T-cell (primary cell): ENCODE measurements at regions not wholly inside any gene's neighbourhood (a gene's known extent, or its start where the extent isn't known, plus 50 kb on each side); places are given as distances from the start of the nearest gene placed in this dataset.
"Not testable (repeated sequence)": the region's sequence is repeated elsewhere in the genome, so short reads cannot be mapped to it uniquely, and the experiment has no call there.

Source experiments
- ATAC-seq, 4 experiments: fragments of 200-7000 bp in 3 of 4; fragments of 150-1000 bp in 1 of 4; cut with Tn5 transposase; replicated peaks in 1 of 4; 1 replicate in 3 of 4; 2 replicates in 1 of 4; pipeline ENCODE4 v1.10.0; 2021; ENCODE audit warnings: moderate library complexity in 3 of 4, mild to moderate bottlenecking in 2 of 4, moderate number of reproducible peaks in 1 of 4
- CTCF ChIA-PET, 2 donors: fragments of 300-600 bp; sonication (Branson Sonifier 250); formaldehyde crosslinking; loops; one replicate each; lab custom pipeline; 2022; ENCODE audit warnings: antibody characterized with exemption in 2 of 2; lab: Charles Lee
- POLR2A ChIA-PET, 2 donors: fragments of 300-600 bp; sonication (Branson Sonifier 250); formaldehyde crosslinking; loops; one replicate each; lab custom pipeline; 2022; ENCODE audit warnings: antibody characterized with exemption in 2 of 2; lab: Charles Lee
- DNase-seq, 35 experiments: peaks; one replicate each; pipeline versions ENCODE4 v3.0.0 to v3.0.0-alpha.2; 2013 to 2023
- H3K27ac ChIP-seq: one replicate; pipeline ENCODE4 v1.5.1; 2013; ENCODE audit warnings: low read length
- H3K27me3 ChIP-seq, 2 experiments: replicated peaks in 1 of 2; 1 replicate in 1 of 2; 2 replicates in 1 of 2; pipeline versions ENCODE4 v1.6.1 to v1.7.0; 2013; ENCODE audit warnings: low read length in 1 of 2, mixed read lengths in 1 of 2; ENCODE audit not compliant: control insufficient read depth in 2 of 2, insufficient read depth in 2 of 2; ENCODE audit errors: extremely low read depth in 1 of 2
- H3K36me3 ChIP-seq, 2 donors: 1 replicate in 1 of 2; 2 replicates in 1 of 2; pipeline versions ENCODE4 v1.6.1 to v1.7.0; 2013; ENCODE audit warnings: low read length in 1 of 2; ENCODE audit not compliant: control insufficient read depth in 2 of 2, insufficient read depth in 1 of 2; ENCODE audit errors: extremely low read depth in 1 of 2
- H3K4me1 ChIP-seq, 2 experiments: 1 replicate in 1 of 2; 2 replicates in 1 of 2; pipeline versions ENCODE4 v1.6.1 to v1.7.0; 2013; ENCODE audit warnings: low read length in 2 of 2, mixed read lengths in 1 of 2; ENCODE audit not compliant: insufficient read depth in 2 of 2, control insufficient read depth in 1 of 2; ENCODE audit errors: extremely low read depth in 1 of 2
- H3K4me3 ChIP-seq, 2 donors: 1 replicate in 1 of 2; 2 replicates in 1 of 2; pipeline versions ENCODE4 v1.5.1 to v1.7.0; 2013; ENCODE audit warnings: mild to moderate bottlenecking in 2 of 2, low read length in 1 of 2, moderate library complexity in 1 of 2; ENCODE audit not compliant: control insufficient read depth in 1 of 2; ENCODE audit errors: extremely low read depth in 1 of 2
- H3K9me3 ChIP-seq: 2 replicates; pipeline ENCODE4 v1.7.0; 2013
- H3K27ac Mint-ChIP-seq, 2 donors: one replicate each; pipeline ENCODE4 v1.8.0; 2020 to 2021; ENCODE audit warnings: mild to moderate bottlenecking in 2 of 2, mixed read lengths in 2 of 2
- H3K27me3 Mint-ChIP-seq, 2 donors: one replicate each; pipeline ENCODE4 v1.8.0; 2021 to 2022; ENCODE audit warnings: mixed read lengths in 2 of 2
- H3K36me3 Mint-ChIP-seq: one replicate; pipeline ENCODE4 v1.8.0; 2021; ENCODE audit warnings: mixed read lengths
- H3K4me1 Mint-ChIP-seq, 3 donors: one replicate each; pipeline ENCODE4 v1.8.0; 2020 to 2022; ENCODE audit warnings: mixed read lengths in 3 of 3, mild to moderate bottlenecking in 1 of 3
- H3K4me3 Mint-ChIP-seq, 3 donors: one replicate each; pipeline ENCODE4 v1.8.0; 2020 to 2022; ENCODE audit warnings: mild to moderate bottlenecking in 3 of 3, mixed read lengths in 3 of 3, moderate library complexity in 3 of 3
- H3K9me3 Mint-ChIP-seq, 3 donors: one replicate each; pipeline ENCODE4 v1.8.0; 2020 to 2022; ENCODE audit warnings: mixed read lengths in 3 of 3
- WGBS: methylation state at CpG from one replicate; pipeline ENCODE4 v1.1.5; 2013; ENCODE audit warnings: missing lambda C conversion rate; ENCODE audit not compliant: insufficient coverage; 5-methylcytosine and 5-hydroxymethylcytosine counted together

DNA sequence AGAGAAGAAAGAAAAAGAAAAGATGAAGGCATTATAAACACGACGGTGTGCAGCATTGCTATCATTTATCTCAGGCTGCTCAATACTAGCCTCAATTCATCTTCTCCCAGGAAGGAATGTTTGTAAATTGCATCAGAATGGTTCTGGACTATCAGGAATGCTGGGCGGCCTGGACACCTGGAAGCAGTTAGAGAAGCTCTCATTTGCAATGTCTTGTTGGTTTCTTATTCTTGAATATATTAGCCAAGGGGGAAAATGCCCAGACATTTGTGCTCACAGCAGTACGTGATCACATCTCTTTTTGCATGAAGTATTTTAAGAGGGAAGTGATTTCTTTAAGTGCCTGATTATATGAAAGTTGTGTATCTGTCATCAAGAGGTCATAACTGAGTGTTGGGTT lies 85.6 kb upstream of the IMMP2L start:
- no peak for ATAC-seq
- 67% methylated on average over 2 of the region's 4 CpGs for WGBS

DNA sequence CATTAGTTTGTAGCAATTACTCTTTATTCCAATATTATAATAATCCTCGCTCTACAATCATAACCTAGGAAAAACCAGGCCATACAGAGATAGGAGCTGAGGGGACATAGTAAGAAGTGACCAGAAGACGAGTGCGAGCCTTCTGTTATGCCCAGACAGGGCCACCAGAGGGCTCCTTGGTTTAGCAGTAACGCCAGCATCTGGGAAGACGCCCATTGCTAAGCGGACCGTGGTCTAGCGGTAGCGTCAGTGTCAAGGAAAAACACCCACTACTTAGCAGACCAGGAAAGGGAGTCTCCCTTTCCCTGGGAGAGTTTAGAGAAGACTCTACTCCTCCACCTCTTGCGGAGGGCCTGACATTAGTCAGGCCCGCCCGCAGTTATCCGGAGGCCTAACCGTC lies 82.3 kb upstream of the IMMP2L start:
- H3K9me3 Mint-ChIP-seq: not testable (repeated sequence)

More for the DNA sequence above, 85.6 kb upstream of the IMMP2L start:
- Mint-ChIP-seq H3K4me1 (no peaks in the 10 kb centered on the region), H3K27me3 (peaks cover 12 to 15% of the 10 kb centered on the region in 2 donors), H3K9me3 (peaks cover 0 to under 1% (median under 1%) of the 10 kb centered on the region in 3 donors), H3K27ac (no peak overlapping the region), H3K4me3 (no peak overlapping the region), H3K36me3 (no peaks in the 10 kb centered on the region)
- H3K4me1 ChIP-seq: no peaks in the 10 kb centered on the region
- POLR2A ChIA-PET: no interaction called here
- no peak for DNase-seq
- H3K9me3 ChIP-seq: no peaks in the 10 kb centered on the region
- no peaks in the 10 kb centered on the region for H3K27me3 ChIP-seq
- no peak overlapping the region for H3K4me3 ChIP-seq
- CTCF ChIA-PET: no interaction called here
- no peak overlapping the region for H3K27ac ChIP-seq
- no peaks in the 10 kb centered on the region for H3K36me3 ChIP-seq

DNA sequence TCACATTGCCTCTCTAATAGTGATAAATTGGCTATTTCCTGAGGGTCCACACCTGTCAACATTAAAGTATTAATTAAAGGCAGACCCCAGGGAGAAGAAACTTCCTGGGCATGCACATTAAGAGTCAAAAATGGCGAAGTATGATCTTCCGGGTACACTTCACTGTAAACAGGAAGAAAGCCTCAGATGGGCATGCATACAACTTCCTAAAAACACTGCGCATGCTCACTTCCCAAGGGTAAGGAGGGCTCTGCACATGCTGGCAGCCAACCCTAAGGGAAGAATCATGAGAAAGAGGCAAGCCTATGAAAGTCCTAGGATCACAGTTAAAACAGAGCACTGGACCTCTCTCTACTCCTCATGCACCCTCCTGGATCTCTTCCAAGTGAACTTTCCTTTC lies 80.1 kb upstream of the IMMP2L start:
- no peak overlapping the region for H3K27ac Mint-ChIP-seq
- 77% methylated on average over 3 of the region's 3 CpGs for WGBS
- no peak for ATAC-seq

More for the DNA sequence above, 82.3 kb upstream of the IMMP2L start:
- ATAC-seq, H3K4me3 Mint-ChIP-seq, H3K27ac Mint-ChIP-seq, H3K36me3 Mint-ChIP-seq, H3K9me3 ChIP-seq, H3K27me3 ChIP-seq, H3K27ac ChIP-seq, DNase-seq, CTCF ChIA-PET, H3K4me3 ChIP-seq, H3K4me1 Mint-ChIP-seq, POLR2A ChIA-PET, H3K4me1 ChIP-seq, H3K36me3 ChIP-seq: not testable (repeated sequence)
- WGBS: 100% methylated on average over 2 of the region's 14 CpGs
- H3K27me3 Mint-ChIP-seq: peaks cover 11 to 14% of the 10 kb centered on the region in 2 donors

DNA sequence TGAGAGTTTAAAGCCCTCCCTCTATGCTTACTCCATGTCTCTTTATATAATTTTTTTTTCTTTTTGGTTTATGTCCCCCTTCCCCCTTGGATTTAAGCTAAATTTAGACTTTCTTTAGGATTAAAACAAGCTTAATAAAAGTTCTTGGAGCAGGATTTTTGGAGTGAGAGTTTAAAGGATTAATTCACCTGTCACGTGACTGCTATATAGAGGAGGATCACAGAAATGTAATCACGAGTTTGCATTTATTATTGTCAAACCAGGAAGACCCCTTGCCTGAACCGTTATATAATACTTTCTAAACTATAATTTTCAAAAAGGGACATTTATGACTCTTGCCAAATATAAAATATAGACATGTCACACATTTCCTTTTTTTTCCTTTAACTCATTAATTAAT lies 78.1 kb upstream of the IMMP2L start:
- Mint-ChIP-seq H3K27ac (no peak overlapping the region), H3K9me3 (no peaks in the 10 kb centered on the region), H3K4me1 (no peaks in the 10 kb centered on the region), H3K4me3 (no peak overlapping the region), H3K36me3 (no peaks in the 10 kb centered on the region), H3K27me3 (peaks cover 11 to 13% of the 10 kb centered on the region in 2 donors)
- H3K9me3 ChIP-seq: no peaks in the 10 kb centered on the region
- no peaks in the 10 kb centered on the region for H3K36me3 ChIP-seq
- POLR2A ChIA-PET: no interaction called here
- H3K27ac ChIP-seq: no peak overlapping the region
- no peak for DNase-seq
- H3K27me3 ChIP-seq: no peaks in the 10 kb centered on the region
- no peaks in the 10 kb centered on the region for H3K4me1 ChIP-seq
- H3K4me3 ChIP-seq: no peak overlapping the region
- WGBS: no CpG with 5 or more reads among the region's 3 CpGs
- ATAC-seq: no peak
- CTCF ChIA-PET: interaction anchor here in 1 of 2 donors (0.6 kb wide), 1 partner anchor 1182 kb away, joined by 3 read pairs; no protein-coding TSS in a partner anchor

More for the DNA sequence above, 80.1 kb upstream of the IMMP2L start:
- Histone ChIP-seq H3K27ac (no peak overlapping the region), H3K4me3 (no peak overlapping the region), H3K27me3 (no peaks in the 10 kb centered on the region), H3K4me1 (no peaks in the 10 kb centered on the region), H3K36me3 (no peaks in the 10 kb centered on the region), H3K9me3 (no peaks in the 10 kb centered on the region)
- H3K36me3 Mint-ChIP-seq: no peaks in the 10 kb centered on the region
- H3K4me3 Mint-ChIP-seq: no peak overlapping the region
- POLR2A ChIA-PET: no interaction called here
- DNase-seq: no peak
- peaks cover 16% of the 10 kb centered on the region in 2 donors for H3K27me3 Mint-ChIP-seq
- CTCF ChIA-PET: no interaction called here
- no peaks in the 10 kb centered on the region for H3K9me3 Mint-ChIP-seq
- no peaks in the 10 kb centered on the region for H3K4me1 Mint-ChIP-seq

DNA sequence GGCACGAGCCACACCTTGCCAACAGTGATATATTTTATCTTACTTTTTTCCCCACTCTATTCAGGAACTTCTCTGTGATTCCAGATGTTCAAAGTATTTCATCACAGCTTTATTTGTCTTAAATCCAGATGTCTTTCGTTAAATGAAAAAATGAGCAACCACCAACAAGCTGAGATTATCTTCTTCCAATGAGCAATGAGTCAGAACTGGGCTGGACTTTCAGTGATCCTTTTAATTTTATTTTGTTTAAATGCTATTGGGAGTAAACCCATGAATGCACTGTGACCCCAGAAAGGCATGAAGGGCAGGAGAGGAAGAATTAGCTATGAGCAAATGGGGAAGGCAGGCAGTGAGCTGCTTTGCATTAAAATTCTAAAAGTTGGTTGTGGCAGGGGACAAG lies 77.6 kb upstream of the IMMP2L start:
- H3K4me3 ChIP-seq: no peak overlapping the region
- H3K27me3 ChIP-seq: no peaks in the 10 kb centered on the region
- Mint-ChIP-seq H3K36me3 (no peaks in the 10 kb centered on the region), H3K27ac (no peak overlapping the region), H3K9me3 (no peaks in the 10 kb centered on the region), H3K4me1 (no peaks in the 10 kb centered on the region), H3K4me3 (no peak overlapping the region), H3K27me3 (peaks cover 11% of the 10 kb centered on the region in 2 donors)
- H3K27ac ChIP-seq: no peak overlapping the region
- ChIA-PET CTCF (no interaction called here), POLR2A (no interaction called here)
- H3K4me1 ChIP-seq: no peaks in the 10 kb centered on the region
- H3K9me3 ChIP-seq: no peaks in the 10 kb centered on the region
- no peaks in the 10 kb centered on the region for H3K36me3 ChIP-seq
- DNase-seq (no peak), ATAC-seq (no peak)
- WGBS: 69% methylated on average over 2 of the region's 2 CpGs

DNA sequence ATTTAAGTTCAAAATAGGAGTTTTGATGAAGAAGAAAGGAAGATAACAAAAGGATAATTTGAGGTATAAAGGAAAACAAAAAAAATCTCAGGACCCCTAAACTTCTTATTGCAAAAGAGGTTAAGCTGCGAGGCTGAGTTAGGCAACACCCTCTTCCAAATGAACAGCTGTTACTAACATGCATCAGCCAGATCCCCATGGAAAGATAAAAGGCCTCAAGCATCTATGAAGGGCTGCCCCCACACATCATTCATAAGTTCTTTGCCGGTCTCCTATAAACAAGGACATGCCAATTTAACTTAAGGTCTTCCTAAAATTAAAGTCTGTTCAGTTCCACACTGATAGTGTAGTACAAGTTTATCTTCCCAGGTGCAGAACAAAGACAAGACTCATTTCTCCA lies 75.8 kb upstream of the IMMP2L start:
- POLR2A ChIA-PET: no interaction called here
- CTCF ChIA-PET: no interaction called here

DNA sequence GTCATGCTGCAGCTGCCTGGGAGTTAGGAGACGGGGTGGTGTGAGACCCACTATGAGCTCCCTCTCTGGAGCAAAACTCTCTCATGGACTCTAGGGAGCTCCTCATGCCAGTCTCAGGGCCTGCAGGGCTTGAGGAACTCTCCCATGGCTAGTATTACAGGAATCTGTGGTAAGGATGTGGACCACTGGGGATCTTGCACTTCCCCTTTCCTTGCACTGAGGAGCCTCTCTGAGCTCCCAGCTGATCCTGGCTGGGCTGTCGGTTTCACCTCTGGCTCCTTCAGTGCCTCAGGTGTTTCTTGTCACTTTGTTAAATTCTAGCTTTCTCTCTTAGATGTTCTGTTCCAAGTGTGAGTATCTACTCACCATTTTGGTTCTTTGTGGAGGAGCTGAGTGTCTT lies 71.6 kb upstream of the IMMP2L start:
- no peaks in the 10 kb centered on the region for H3K9me3 ChIP-seq
- Mint-ChIP-seq H3K36me3 (no peaks in the 10 kb centered on the region), H3K27me3 (peaks cover 11% of the 10 kb centered on the region in 2 donors), H3K9me3 (peaks cover 10 to 20% (median 18%) of the 10 kb centered on the region in 3 donors), H3K4me1 (no peaks in the 10 kb centered on the region), H3K27ac (no peak overlapping the region), H3K4me3 (no peak overlapping the region)
- peaks cover 0 to 16% of the 10 kb centered on the region in 2 experiments for H3K27me3 ChIP-seq
- ChIA-PET POLR2A (no interaction called here), CTCF (no interaction called here)
- no peaks in the 10 kb centered on the region for H3K36me3 ChIP-seq
- no peaks in the 10 kb centered on the region for H3K4me1 ChIP-seq
- WGBS: 100% methylated on average over 1 of the region's 2 CpGs
- H3K4me3 ChIP-seq: no peak overlapping the region
- ATAC-seq (no peak), DNase-seq (no peak)
- no peak overlapping the region for H3K27ac ChIP-seq

More for the DNA sequence above, 75.8 kb upstream of the IMMP2L start:
- H3K9me3 ChIP-seq: no peaks in the 10 kb centered on the region
- Mint-ChIP-seq H3K4me1 (no peaks in the 10 kb centered on the region), H3K27me3 (peaks cover 7 to 11% of the 10 kb centered on the region in 2 donors), H3K27ac (no peak overlapping the region), H3K4me3 (no peak overlapping the region), H3K36me3 (no peaks in the 10 kb centered on the region), H3K9me3 (no peaks in the 10 kb centered on the region)
- no peaks in the 10 kb centered on the region for H3K4me1 ChIP-seq
- H3K27me3 ChIP-seq: peaks cover 0 to 10% of the 10 kb centered on the region in 2 experiments
- H3K4me3 ChIP-seq: no peak overlapping the region
- no peak overlapping the region for H3K27ac ChIP-seq
- 71% methylated on average over 2 of the region's 2 CpGs for WGBS
- H3K36me3 ChIP-seq: no peaks in the 10 kb centered on the region
- ATAC-seq (no peak), DNase-seq (no peak)
